Testis (tissue), 2 donors: ENCODE measurements at regions not wholly inside any gene's neighbourhood (a gene's known extent, or its start where the extent isn't known, plus 50 kb on each side); places are given as distances from the start of the nearest gene placed in this dataset.

Experiments used
- DNase-seq: peaks from one replicate; pipeline ENCODE4 v3.0.0-alpha.2; 2019
- H3K27ac ChIP-seq, 2 donors: fragments of 200-600 bp; sonication (generic); one replicate each; pipeline ENCODE4 v1.5.1; 2019
- H3K27me3 ChIP-seq: fragments of 200-600 bp; sonication (generic); one replicate; pipeline ENCODE4 v1.5.1; 2019
- H3K36me3 ChIP-seq: fragments of 200-600 bp; sonication (generic); one replicate; pipeline ENCODE4 v1.5.1; 2017; ENCODE audit warnings: low read depth; ENCODE audit errors: missing control alignments
- H3K4me1 ChIP-seq: fragments of 200-600 bp; sonication (generic); one replicate; pipeline ENCODE4 v1.5.1; 2019
- H3K4me3 ChIP-seq, 2 donors: fragments of 200-600 bp; sonication (generic); one replicate each; pipeline ENCODE4 v1.5.1; 2017 to 2019
- H3K9me3 ChIP-seq: fragments of 200-600 bp; sonication (generic); one replicate; pipeline ENCODE4 v1.5.1; 2017
- POLR2A ChIP-seq: fragments of 450-650 bp; IDR thresholded peaks from one replicate; pipeline ENCODE4 v1.6.1; 2017; ENCODE audit warnings: antibody characterized with exemption, mild to moderate bottlenecking, moderate library complexity
- WGBS, 2 donors: methylation state at CpG; one replicate each; pipeline ENCODE4 v1.1.5; 2018; 5-methylcytosine and 5-hydroxymethylcytosine counted together
- intact Hi-C: fragments of 100-400 bp; cut with DNase I; formaldehyde crosslinking; loops from one replicate; pipeline ENCODE4 v1.15.1; 2023; ENCODE audit warnings: low total_unique reads
- TF ChIP-seq, protein P1 (sequence below), 3 experiments: fragments of 450-650 bp in 2 of 3; fragments of 200-600 bp in 1 of 3; sonication (generic) in 1 of 3; IDR thresholded peaks; one replicate each; pipeline ENCODE4 v1.5.1; 2016 to 2019; ENCODE audit warnings: antibody characterized with exemption in 3 of 3, mild to moderate bottlenecking in 2 of 3, moderate library complexity in 1 of 3

DNA sequence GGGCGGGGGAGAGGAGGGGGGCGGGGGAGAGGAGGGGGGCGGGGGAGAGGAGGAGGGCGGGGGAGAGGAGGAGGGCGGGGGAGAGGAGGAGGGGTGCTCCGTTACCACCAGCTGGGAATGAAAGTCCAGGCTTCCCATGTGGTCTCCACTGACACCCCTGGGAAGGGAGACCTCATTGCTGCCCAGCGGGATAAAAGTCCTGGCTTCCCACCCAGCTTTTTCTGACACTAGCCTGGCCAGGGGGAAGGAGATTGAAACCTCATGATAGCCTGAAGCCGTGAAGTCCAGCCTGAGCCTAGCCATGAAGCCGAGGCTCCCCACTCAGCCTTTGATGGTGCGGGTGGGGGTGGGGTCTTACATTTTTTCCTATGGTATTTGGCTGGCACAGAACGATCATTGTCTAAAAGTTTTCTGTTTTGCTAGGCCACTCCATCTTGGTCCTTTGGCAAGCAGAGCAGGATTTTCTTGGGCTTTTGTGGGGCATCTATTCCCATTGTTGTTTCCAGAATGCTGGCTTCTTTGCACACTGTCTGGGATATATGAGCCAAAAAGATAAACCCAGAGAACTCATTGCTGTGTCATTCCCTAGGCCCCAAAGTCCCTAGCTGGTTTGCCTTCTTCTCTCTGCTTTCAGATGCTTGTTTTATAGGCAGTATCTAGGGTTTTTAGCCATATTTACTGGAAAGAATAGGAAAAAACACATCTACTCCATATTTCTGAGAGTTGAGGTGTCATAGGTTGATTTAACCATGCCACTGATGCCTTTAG lies 65.3 kb upstream of the SMOX start:
- Histone ChIP-seq H3K4me3 (no peak overlapping the region), H3K36me3 (no peaks in the 10 kb centered on the region)
- intact Hi-C loops = loop anchor here (10.0 kb wide), 1 partner anchor 68 kb away; the partner anchor contains the start of gene RNF24

DNA sequence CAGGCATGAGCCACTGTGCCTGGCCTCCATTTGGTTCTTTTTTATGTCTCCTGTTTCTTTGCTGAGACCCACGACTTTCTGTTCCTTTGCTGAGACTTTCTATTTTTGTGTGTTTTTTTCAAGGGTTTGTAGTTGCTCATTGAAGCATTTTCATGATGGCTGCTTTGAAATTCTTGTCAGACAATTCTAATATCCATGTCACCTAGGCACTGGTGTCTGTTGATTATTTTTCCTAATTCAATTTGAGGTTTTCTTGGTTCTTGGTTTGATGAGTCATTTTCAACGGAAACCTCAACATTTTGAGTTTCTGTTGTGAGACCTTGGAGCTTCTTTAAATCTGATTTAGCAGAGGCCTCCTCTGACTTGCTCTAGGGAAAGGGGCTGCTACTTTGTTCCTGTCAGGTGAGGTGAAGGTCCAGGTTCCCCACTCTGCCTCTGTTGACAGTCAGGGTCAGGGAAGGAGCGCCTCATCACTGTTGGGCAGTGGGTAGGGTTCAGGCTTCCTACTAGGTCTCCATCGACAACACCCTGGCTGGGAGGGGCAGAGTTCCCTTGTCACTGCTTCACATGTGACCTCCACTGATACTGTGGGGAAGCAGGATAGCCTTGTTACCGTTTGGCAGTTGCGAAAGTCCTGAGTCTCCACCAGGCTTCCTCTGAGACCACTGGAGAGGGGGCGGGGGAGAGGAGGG lies 66.1 kb upstream of the SMOX start:
- Histone ChIP-seq H3K9me3 (no peaks in the 10 kb centered on the region), H3K27me3 (no peaks in the 10 kb centered on the region), H3K36me3 (no peaks in the 10 kb centered on the region), H3K4me3 (no peak overlapping the region), H3K27ac (no peak overlapping the region), H3K4me1 (peaks cover 5% of the 10 kb centered on the region)
- 43 to 80% methylated on average over 3 to 6 of the region's 7 CpGs for WGBS, 2 donors
- intact Hi-C loops = loop anchor here (10.0 kb wide), 1 partner anchor 68 kb away; the partner anchor contains the start of gene RNF24
- TF ChIP-seq, protein P1, sequence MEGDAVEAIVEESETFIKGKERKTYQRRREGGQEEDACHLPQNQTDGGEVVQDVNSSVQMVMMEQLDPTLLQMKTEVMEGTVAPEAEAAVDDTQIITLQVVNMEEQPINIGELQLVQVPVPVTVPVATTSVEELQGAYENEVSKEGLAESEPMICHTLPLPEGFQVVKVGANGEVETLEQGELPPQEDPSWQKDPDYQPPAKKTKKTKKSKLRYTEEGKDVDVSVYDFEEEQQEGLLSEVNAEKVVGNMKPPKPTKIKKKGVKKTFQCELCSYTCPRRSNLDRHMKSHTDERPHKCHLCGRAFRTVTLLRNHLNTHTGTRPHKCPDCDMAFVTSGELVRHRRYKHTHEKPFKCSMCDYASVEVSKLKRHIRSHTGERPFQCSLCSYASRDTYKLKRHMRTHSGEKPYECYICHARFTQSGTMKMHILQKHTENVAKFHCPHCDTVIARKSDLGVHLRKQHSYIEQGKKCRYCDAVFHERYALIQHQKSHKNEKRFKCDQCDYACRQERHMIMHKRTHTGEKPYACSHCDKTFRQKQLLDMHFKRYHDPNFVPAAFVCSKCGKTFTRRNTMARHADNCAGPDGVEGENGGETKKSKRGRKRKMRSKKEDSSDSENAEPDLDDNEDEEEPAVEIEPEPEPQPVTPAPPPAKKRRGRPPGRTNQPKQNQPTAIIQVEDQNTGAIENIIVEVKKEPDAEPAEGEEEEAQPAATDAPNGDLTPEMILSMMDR (IDR thresholded peaks at IDR 0.05) = no peak
- no peak for TF ChIP-seq POLR2A
- DNase-seq = peak; percentile 29

More for the DNA sequence above, 65.3 kb upstream of the SMOX start:
- Histone ChIP-seq H3K9me3 (no peaks in the 10 kb centered on the region), H3K27ac (no peak overlapping the region), H3K4me1 (peaks cover 5% of the 10 kb centered on the region), H3K27me3 (no peaks in the 10 kb centered on the region)
- DNase-seq = no peak
- WGBS, 2 donors = 25 to 30% methylated on average over 6 to 7 of the region's 11 CpGs
- TF ChIP-seq, protein P1 (IDR thresholded peaks at IDR 0.05) = no peak
- TF ChIP-seq POLR2A = no peak

DNA sequence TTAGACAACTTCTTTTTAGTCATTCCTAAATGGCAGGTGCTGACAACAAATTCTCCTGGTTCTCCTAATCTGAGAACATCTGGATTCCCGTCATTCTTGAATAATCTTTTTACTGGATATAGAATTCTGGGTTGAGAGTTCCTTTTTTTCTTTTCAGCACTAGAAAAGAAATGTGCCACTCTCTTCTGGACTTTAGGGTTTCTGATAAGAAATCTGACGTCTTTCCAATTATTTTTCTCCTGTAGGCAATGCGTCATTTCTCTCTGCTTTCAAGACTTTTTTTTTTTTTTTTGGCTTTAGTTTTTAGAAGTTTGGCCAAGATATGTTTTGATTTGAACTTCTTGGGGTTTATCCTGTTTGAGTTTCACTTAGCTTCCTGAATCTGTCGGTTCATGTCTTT lies 66.1 kb upstream of the RNF24 start:
- no peak for DNase-seq
- TF ChIP-seq, protein P1 (IDR thresholded peaks at IDR 0.05) = no peak
- no peak for TF ChIP-seq POLR2A
- peaks cover 5% of the 10 kb centered on the region for H3K4me1 ChIP-seq
- H3K9me3 ChIP-seq = no peaks in the 10 kb centered on the region
- no peaks in the 10 kb centered on the region for H3K36me3 ChIP-seq
- H3K27me3 ChIP-seq = no peaks in the 10 kb centered on the region
- H3K27ac ChIP-seq = no peak overlapping the region
- 54 to 62% methylated on average over 4 of the region's 4 CpGs for WGBS, 2 donors
- H3K4me3 ChIP-seq = no peak overlapping the region
- intact Hi-C loops = loop anchor here (10.0 kb wide), 1 partner anchor 67 kb away; the partner anchor contains the start of gene RNF24

DNA sequence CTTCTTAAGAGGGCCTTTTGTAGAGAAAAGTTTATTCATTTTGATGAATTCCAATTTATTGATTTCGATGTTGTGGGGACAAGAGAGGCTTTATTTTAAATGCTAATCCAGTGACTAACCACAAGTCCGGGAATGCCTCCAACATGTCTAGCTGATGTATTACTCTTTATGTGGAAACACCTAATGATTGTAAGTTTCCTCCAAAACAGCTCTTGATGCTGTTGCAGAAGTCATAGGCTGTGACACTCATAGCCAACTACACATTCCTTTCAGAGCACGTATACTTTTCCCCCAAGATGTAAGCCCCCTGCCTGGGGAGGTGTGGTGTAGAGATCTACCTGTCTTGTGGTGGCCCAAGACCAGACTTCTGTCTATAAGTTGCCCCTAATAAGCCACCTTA lies 61.3 kb upstream of the RNF24 start:
- WGBS, 2 donors = 79 to 80% methylated on average over 3 of the region's 3 CpGs
- Histone ChIP-seq H3K9me3 (no peaks in the 10 kb centered on the region), H3K36me3 (no peaks in the 10 kb centered on the region), H3K27ac (no peak overlapping the region), H3K27me3 (no peaks in the 10 kb centered on the region), H3K4me1 (no peaks in the 10 kb centered on the region), H3K4me3 (no peak overlapping the region)
- TF ChIP-seq, protein P1 (IDR thresholded peaks at IDR 0.05) = no peak
- no peak for TF ChIP-seq POLR2A
- intact Hi-C loops = no loop called here
- no peak for DNase-seq
